NB4 (cell line): ENCODE measurements at regions not wholly inside any gene's neighbourhood (a gene's known extent, or its start where the extent isn't known, plus 50 kb on each side); places are given as distances from the start of the nearest gene placed in this dataset.

ENCODE experiments used
- CTCF ChIP-seq: IDR thresholded peaks from one replicate; pipeline ENCODE4 v1.5.1; 2012; ENCODE audit warnings: low read depth, low read length
- POLR2A ChIP-seq: IDR thresholded peaks from 2 replicates; pipeline ENCODE4 v1.6.1; 2011; ENCODE audit warnings: mild to moderate bottlenecking; ENCODE audit not compliant: insufficient read length; ENCODE audit errors: extremely low read depth

DNA sequence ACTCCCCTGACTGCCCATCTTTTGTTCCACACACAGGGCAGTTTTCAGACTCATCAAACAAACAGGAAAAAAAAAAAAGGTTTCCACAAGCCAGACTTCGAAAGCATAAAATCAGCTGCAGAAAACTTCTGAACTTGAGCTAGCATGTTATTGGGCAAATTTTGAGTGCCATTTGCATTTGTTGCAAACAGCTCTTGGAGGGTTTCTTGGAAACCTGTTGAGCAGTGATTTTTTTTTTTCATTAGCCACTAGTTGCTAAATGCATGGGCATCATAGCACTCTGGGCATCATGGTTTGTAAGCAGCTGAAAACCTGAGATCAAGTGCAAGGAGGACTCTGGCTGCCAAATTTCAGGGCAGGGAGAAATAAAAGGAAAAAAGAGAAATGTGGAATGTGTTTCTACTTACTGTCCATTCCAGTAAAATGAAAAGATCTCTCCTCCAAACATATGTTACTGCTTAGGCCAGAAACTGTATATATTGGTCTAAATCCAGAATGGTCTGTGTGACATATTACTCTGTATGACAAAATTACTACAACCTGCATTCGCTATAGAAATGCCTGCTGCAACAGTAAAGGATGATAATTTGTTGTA lies 85.2 kb upstream of the SMIM23 start:
- TF ChIP-seq POLR2A (no peak), CTCF (no peak)
